Mesothelial cell of epicardium (in vitro differentiated cells): ENCODE measurements at regions not wholly inside any gene's neighbourhood (a gene's known extent, or its start where the extent isn't known, plus 50 kb on each side); places are given as distances from the start of the nearest gene placed in this dataset.

Experiments
- DNase-seq, 2 experiments: peaks; one replicate each; pipeline ENCODE4 v3.0.0; 2021; ENCODE audit warnings: low spot score in 2 of 2; ENCODE audit not compliant: unreplicated experiment in 2 of 2
- H3K27ac Mint-ChIP-seq: 2 replicates; pipeline ENCODE4 v1.8.0; 2021; ENCODE audit warnings: mixed read lengths
- H3K27me3 Mint-ChIP-seq: 2 replicates; pipeline ENCODE4 v1.8.0; 2021; ENCODE audit warnings: low read depth, mixed read lengths
- H3K36me3 Mint-ChIP-seq: 2 replicates; pipeline ENCODE4 v1.8.0; 2021; ENCODE audit warnings: mixed read lengths
- H3K4me1 Mint-ChIP-seq: 2 replicates; pipeline ENCODE4 v1.8.0; 2021; ENCODE audit warnings: mixed read lengths
- H3K4me3 Mint-ChIP-seq: 2 replicates; pipeline ENCODE4 v1.8.0; 2021; ENCODE audit warnings: mild to moderate bottlenecking, moderate library complexity, mixed read lengths
- H3K9me3 Mint-ChIP-seq: 2 replicates; pipeline ENCODE4 v1.8.0; 2021; ENCODE audit warnings: mixed read lengths
- CTCF ChIP-seq: fragments of 200-600 bp; sonication (generic); IDR thresholded peaks from one replicate; pipeline ENCODE4 v1.5.0; 2021; ENCODE audit warnings: antibody characterized with exemption; ENCODE audit not compliant: unreplicated experiment

GRCh38 chr6:87767478-87767877 is 65.4 kb upstream of the AKIRIN2 start:
- no peak for DNase-seq
- Mint-ChIP-seq H3K4me1 (peaks cover 56% of the 10 kb centered on the region), H3K27me3 (no peaks in the 10 kb centered on the region), H3K4me3 (no peak overlapping the region), H3K27ac (peak overlapping the region; percentile 71), H3K9me3 (no peaks in the 10 kb centered on the region), H3K36me3 (no peaks in the 10 kb centered on the region)
- TF ChIP-seq CTCF, result no peak

DNA sequence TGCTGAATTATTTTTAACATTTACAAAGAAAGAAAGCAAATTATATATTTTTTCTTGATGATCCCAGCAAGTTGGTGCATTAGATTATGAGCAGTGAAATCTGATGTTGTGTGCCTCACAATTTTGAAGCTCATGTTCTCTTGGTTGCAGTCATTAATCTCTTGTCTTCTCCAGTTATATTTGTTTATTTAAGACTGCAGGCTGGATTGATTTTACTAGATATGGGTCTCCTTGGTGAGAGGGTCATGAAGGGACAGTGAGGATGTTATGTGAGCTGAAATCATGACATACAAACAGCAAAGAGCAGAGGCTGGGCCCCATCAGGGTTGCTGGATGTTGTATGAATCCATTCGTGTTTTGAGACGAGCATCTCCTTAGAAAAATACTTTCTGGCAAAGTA is 64.2 kb upstream of the AKIRIN2 start:
- no peaks in the 10 kb centered on the region for H3K36me3 Mint-ChIP-seq
- H3K27me3 Mint-ChIP-seq, result no peaks in the 10 kb centered on the region
- no peak for TF ChIP-seq CTCF
- H3K4me3 Mint-ChIP-seq, result peak overlapping the region; percentile 6
- H3K4me1 Mint-ChIP-seq, result peaks cover 50% of the 10 kb centered on the region
- H3K27ac Mint-ChIP-seq, result peak overlapping the region; percentile 83
- DNase-seq, result no peak
- H3K9me3 Mint-ChIP-seq, result no peaks in the 10 kb centered on the region

- Mint-ChIP-seq H3K4me3 (no peak overlapping the region), H3K9me3 (no peaks in the 10 kb centered on the region), H3K27ac (peak overlapping the region; percentile 75), H3K36me3 (no peaks in the 10 kb centered on the region), H3K4me1 (peaks cover 43% of the 10 kb centered on the region), H3K27me3 (no peaks in the 10 kb centered on the region)
- no peak for TF ChIP-seq CTCF
- no peak for DNase-seq
Measured at GRCh38 chr6:87763901-87764300, 61.9 kb upstream of the AKIRIN2 start.

GRCh38 chr6:87763276-87763675 is 61.2 kb upstream of the AKIRIN2 start:
- TF ChIP-seq CTCF, result no peak
- H3K4me1 Mint-ChIP-seq, result peaks cover 43% of the 10 kb centered on the region
- DNase-seq, result no peak
- H3K9me3 Mint-ChIP-seq, result no peaks in the 10 kb centered on the region
- H3K36me3 Mint-ChIP-seq, result no peaks in the 10 kb centered on the region
- no peak overlapping the region for H3K4me3 Mint-ChIP-seq
- no peak overlapping the region for H3K27ac Mint-ChIP-seq
- H3K27me3 Mint-ChIP-seq, result no peaks in the 10 kb centered on the region

DNA sequence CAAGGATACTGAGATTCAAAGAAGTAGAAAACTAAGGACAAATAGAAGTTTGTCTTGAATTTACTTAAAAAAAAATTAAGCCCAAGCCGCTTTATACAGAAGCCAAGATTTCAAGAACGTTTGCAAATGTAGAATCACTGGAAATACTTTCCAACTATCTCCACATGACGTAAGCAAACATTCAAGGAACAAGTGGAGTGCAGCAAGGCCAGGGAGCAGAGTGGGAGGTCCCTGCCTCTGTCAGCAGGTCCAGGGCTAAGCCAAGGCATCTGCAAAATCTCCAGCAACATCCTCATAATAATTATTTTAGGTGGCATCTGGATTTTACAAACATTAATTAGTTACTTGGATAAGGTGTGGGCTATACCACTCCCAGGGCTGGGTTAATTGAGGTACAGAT is 60.1 kb upstream of the AKIRIN2 start:
- H3K27ac Mint-ChIP-seq, result peak overlapping the region; percentile 75
- H3K36me3 Mint-ChIP-seq, result no peaks in the 10 kb centered on the region

More for the DNA sequence above, 60.1 kb upstream of the AKIRIN2 start:
- Mint-ChIP-seq H3K9me3 (no peaks in the 10 kb centered on the region), H3K27me3 (no peaks in the 10 kb centered on the region), H3K4me3 (no peak overlapping the region), H3K4me1 (peaks cover 40% of the 10 kb centered on the region)
- TF ChIP-seq CTCF, result no peak
- DNase-seq, result no peak
